ENCODE measurements at regions not wholly inside any gene's neighbourhood (a gene's known extent, or its start where the extent isn't known, plus 50 kb on each side); places are given as distances from the start of the nearest gene placed in this dataset.

- H3K27me3 ChIP-seq (ENCODE audit: control insufficient read depth, insufficient read depth, low read length): no peaks in the 10 kb centered on the region
- no peak overlapping the region for H3K9ac ChIP-seq (ENCODE audit: low read depth, low read length)
- no peak overlapping the region for H4K8ac ChIP-seq (ENCODE audit: low read depth in 2 of 2, low read length in 2 of 2)
- ATAC-seq (ENCODE audit: low read depth): no peak
- H2BK5ac ChIP-seq (ENCODE audit: low read depth, low read length, poor library complexity, severe bottlenecking): no peak overlapping the region
- H2BK15ac ChIP-seq (ENCODE audit: low read depth, low read length): no peak overlapping the region
- no peaks in the 10 kb centered on the region for H4K20me1 ChIP-seq (ENCODE audit: insufficient read depth, low read length)
- dilution Hi-C loops (cut with HindIII; ENCODE audit: low sequenced_read_pairs, unreplicated experiment) (no loop called here), intact Hi-C loops (cut with micrococcal nuclease) (no loop called here), in situ Hi-C loops (cut with MboI; ENCODE audit: low sequenced_read_pairs) (no loop called here)
- H3K79me1 ChIP-seq (ENCODE audit: low read depth in 1 of 2, low read length in 2 of 2): no peaks in the 10 kb centered on the region
- no peak overlapping the region for H3K27ac ChIP-seq (ENCODE audit: insufficient read depth, low read length)
- no peaks in the 10 kb centered on the region for H3K36me3 ChIP-seq (ENCODE audit: control insufficient read depth, insufficient read depth, low read length)
- WGBS, 2 experiments (ENCODE audit: extremely low coverage in 2 of 2, insufficient read length in 1 of 2): 25% methylated on average over 4 of the region's 6 CpGs; no CpG with 5 or more reads in 1 of the 2 experiments
- ChIA-PET CTCF (no interaction called here), POLR2A (ENCODE audit: unreplicated experiment) (no interaction called here)
- H2BK20ac ChIP-seq (ENCODE audit: low read depth, low read length): no peak overlapping the region
- TF ChIP-seq CEBPB (IDR thresholded peaks at IDR 0.05; ENCODE audit: low read depth, low read length): no peak
- no peak for TF ChIP-seq POLR2A (IDR thresholded peaks at IDR 0.05; ENCODE audit: low read depth, low read length)
- no peak for TF ChIP-seq USF2 (IDR thresholded peaks at IDR 0.05; ENCODE audit: low read depth, low read length)
- no peak for TF ChIP-seq CTCF (conservative IDR thresholded peaks at IDR 0.05; ENCODE audit: low read depth, low read length)
- no peak overlapping the region for H2AK9ac ChIP-seq (replicated peaks; ENCODE audit: low read depth, low read length, poor library complexity)
- no peak overlapping the region for H4K5ac ChIP-seq (ENCODE audit: low read depth, low read length)
- no peak overlapping the region for H3K4ac ChIP-seq (ENCODE audit: low read depth, low read length)
- H3K9me3 ChIP-seq (ENCODE audit: control insufficient read depth, insufficient read depth, low read length): no peaks in the 10 kb centered on the region
- H2AFZ ChIP-seq (replicated peaks; ENCODE audit: low read length, poor library complexity): no peak overlapping the region
- no peak overlapping the region for H3K18ac ChIP-seq (ENCODE audit: low read depth, low read length)
- H3K4me2 ChIP-seq (ENCODE audit: low read depth, low read length): no peak overlapping the region
- H3K4me1 ChIP-seq (ENCODE audit: control insufficient read depth, insufficient read depth, low read length): no peaks in the 10 kb centered on the region
- H3K23ac ChIP-seq (ENCODE audit: low read depth, low read length): no peak overlapping the region
- BruUV-seq (replicated peaks): no TSS peak
- no peak overlapping the region for H4K91ac ChIP-seq (ENCODE audit: insufficient read depth, low read depth, low read length)
- no peak overlapping the region for H2AK5ac ChIP-seq (ENCODE audit: low read depth, low read length)
- H2BK120ac ChIP-seq (ENCODE audit: low read depth, low read length): no peak overlapping the region
- H3K56ac ChIP-seq (ENCODE audit: extremely low read depth, insufficient read depth, low read length): no peak overlapping the region
- no peak for DNase-seq
- no peak overlapping the region for H3K14ac ChIP-seq (replicated peaks; ENCODE audit: low read depth, low read length)
- H3K9me1 ChIP-seq (ENCODE audit: insufficient read depth, low read length): no peaks in the 10 kb centered on the region
- no peak overlapping the region for H3K4me3 ChIP-seq (ENCODE audit: insufficient read depth, low read depth, low read length)
Observed at GRCh38 chr17:33390479-33391176, 97.5 kb upstream of the ASIC2 start.

Data from IMR-90 (cell line).